NCI-H1694 (cell line): ENCODE measurements at regions not wholly inside any gene's neighbourhood (a gene's known extent, or its start where the extent isn't known, plus 50 kb on each side); places are given as distances from the start of the nearest gene placed in this dataset.

ENCODE experiments used
- DNase-seq: peaks from one replicate; lab custom pipeline; 2025; lab: John Stamatoyannopoulos, UW

DNA sequence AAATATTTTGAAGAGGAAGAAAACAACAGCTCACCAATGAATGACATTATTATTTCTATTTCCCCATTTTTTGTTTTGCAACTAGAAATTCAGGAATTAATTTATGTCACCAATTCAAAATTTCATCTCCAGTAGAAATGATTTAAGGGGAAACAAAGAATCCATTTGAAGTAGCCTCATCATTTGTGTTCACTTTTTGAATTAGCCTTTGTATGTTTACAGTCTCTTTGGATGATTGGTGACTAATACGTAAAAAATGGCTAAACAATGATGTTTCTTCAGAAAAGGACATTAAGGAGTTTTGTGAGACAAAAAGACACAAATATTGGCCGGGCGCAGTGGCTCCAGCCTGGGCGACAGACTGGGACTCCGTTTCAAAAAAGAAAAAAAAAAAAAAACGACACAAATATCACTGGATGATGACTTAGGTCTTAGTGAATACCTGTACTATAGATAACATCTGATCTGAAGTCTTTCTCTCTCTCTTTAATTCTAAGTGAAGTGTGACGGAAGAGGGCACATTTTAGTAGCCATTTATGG lies 313.2 kb downstream of the PIK3C3 start:
- DNase-seq = no peak

DNA sequence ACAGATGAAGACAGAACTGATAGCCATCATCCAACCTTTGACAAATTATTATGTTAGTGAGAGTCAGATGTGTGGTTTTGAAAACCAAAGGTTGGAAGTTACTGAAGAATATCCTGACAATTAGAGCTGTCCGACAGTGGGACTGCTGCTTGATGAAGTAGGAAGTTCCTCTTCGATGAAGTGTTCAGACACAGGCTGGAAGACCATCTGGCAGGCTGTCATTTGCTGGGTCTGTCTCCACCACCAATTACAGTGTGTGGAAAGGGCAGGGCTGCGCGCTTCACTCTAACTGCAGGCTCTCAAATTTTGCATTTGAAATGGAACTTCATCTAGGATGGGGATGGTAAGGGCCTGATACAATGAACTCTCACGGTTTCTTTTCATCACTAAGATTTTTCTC lies 313.8 kb downstream of the PIK3C3 start:
- peak; percentile 35 for DNase-seq

DNA sequence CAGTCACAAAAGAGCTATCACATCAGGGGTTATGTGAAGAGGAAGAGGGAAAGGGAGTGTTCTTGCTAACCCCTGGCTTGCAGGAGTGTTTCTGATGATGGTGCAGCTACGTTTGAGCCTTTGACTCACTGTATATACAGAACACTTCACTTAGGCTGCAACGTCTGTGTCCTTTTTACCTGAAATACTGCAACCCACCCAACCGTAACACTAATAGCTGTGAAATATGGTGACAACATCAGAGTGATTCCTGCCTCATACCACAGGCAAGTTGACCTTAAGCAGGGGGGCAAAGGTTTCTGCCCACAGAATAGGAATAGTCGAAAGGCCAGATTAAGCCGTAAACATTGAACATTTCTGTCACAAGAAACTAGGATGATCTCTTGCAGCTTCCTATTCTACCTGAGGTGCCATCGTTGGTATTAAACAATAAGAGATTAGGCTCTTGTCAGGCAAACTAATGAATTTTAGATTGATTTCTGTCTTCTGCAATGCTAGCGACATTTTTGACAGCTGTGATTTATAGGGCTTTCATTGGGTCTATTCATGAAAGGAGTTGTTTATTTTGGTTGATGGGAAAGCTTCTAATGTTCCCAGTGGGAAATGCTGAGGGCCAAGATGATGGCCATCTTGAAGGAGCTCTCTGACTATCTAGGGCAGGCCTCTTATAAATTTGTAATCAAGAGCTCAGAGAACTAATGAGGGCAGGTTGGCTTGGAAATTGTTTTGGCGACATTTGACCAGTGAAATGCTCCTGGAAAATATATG lies 316.8 kb downstream of the PIK3C3 start:
- DNase-seq = no peak

DNA sequence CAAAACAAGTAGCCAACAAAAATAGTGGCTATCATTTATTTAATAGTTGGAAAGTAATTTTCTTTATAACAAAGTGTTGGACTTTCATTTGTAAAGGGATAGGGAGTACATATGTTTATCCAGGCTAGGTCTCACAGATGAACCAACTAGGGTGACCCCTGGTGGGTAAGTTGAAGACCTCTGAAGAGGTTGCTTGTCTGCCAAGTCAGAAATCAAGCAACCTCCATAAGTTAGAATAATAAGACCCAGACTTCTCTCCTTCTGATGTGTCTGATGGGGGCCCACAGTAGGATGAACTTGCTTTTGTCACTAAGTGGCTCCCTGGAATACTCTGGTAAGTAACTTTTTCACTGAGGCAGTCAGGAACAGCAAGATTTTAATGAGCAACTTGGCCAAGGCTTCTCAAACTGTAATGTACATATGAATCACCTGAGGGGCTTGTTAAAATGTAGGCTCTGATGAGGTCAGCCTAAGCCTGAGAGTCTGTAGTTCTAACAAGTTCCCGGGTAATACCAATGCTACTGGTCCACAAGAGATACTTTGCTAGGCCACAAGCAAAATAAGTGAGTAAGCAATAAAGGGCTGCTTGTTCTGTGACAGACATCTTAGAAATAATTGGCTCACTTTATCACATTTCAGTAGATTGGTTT lies 319.6 kb downstream of the PIK3C3 start:
- no peak for DNase-seq

- no peak for DNase-seq
These were observed 320.1 kb downstream of the PIK3C3 start for GRCh38 chr18:42275138-42275535.

- DNase-seq = no peak
These were observed 321.1 kb downstream of the PIK3C3 start for GRCh38 chr18:42275949-42276730.

DNA sequence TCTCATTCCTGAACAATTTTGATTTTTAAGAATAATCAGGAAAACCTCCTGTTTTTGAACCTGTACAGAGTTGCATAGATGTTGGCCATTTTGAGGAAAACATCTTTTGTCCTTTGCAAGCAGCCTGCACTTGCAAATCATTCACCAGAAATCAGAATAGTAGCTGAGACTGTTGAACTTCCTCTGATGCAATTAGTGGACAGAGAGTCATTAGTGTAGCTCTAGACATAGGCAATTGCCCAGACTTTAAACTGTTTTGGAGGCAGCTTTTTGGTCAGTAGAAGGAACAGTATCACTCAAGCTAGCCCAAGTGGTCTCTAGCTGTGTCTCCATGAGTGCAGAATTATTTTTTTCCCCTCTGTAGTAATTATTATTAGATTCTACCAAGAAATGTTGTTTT lies 326.1 kb downstream of the PIK3C3 start:
- DNase-seq = no peak

DNA sequence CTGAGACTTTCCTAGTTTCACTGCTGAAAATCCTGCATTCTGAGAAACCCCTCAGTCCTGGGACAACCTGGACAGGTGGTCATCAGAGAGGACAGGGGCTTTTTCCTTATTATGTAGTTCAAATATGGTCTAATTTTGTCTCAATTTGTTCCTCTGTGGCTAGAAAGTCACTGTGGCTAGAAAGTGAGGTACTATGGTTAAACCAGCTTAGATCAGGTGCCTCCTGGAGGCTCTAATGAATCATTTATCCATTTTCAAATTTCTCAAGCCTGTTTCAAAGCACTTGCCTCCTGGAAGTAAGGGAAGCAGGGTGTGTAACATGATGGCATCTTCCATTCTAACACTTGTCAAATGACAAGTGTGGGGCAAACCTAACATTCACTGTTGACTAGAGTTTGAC lies 326.8 kb downstream of the PIK3C3 start:
- no peak for DNase-seq

DNA sequence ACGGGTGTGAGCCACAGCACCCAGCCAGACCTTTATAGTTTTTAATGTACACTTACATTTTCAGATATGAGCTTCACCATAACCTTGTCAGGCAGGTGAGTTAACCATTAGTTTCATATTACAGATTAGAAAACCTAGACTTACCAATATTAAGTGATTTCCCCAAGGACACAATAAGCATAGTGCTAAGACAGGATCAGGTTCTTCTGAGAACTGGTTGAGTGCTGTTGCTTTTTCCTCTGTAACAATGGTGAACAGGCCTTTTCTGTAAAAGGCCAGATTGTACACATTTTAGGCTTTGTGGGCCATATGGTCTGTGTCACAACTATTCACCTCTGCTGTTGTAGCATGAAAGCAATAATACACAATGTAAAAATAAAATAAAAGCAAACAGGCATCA lies 332.0 kb downstream of the PIK3C3 start:
- DNase-seq = peak; percentile 41

GRCh38 chr18:42288129-42288528 lies 333.1 kb downstream of the PIK3C3 start:
- DNase-seq = no peak

DNA sequence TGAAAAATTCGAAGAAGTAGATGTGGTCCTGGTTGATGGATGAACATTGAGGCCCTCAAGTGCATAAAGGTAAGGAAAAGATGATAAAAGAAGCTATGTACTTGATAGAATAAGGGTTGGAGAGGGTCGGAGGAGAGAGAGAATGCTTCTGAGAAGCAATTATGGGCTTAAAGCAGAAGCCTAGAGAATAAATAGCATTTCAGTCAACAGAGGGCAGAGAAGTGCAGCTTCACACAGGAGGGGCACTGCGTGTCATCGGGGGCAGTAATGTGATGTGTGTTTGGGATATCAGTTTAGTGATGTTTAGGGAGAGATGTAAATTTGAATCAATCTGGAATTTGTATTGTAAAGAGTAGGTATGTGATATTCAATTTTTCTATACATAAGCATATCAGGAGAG lies 334.5 kb downstream of the PIK3C3 start:
- no peak for DNase-seq

GRCh38 chr18:42290318-42291307 lies 335.6 kb downstream of the PIK3C3 start:
- no peak for DNase-seq

DNA sequence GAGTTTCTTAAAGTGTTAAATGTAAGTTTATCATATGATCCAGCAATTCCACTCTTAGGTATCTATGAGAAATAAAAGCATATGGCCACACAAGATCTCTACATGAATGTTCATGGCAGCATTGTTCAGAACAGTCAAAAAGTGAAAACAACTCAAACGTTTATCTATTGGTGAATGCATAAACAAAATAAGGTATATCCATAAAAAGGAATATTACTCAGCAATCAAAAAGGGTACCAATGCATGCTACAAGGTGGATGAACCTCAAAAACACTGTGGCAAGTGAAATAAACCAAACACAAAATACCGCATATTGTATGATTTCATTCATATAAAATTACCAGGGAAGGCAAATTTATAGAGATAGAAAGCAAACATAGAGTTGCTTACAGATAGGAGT lies 337.6 kb downstream of the PIK3C3 start:
- no peak for DNase-seq

DNA sequence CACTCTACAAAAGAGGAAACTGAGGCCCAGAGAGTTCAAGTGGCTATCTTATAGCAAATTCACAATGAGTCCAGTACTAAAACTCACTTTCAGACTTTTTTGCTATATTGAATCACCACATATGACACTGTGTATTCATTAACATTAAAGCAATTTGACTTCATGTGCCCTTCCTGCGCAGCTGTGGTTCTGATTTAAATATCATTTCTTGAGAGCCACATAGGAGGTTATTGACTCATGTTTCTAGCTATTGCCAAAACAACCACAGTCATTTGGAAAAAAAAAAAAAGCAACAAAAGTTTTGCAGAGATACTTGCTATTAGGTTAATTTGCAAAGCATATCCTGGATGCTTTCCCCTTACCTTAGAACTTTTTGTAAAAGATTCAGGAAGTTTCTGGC lies 341.2 kb downstream of the PIK3C3 start:
- no peak for DNase-seq

DNA sequence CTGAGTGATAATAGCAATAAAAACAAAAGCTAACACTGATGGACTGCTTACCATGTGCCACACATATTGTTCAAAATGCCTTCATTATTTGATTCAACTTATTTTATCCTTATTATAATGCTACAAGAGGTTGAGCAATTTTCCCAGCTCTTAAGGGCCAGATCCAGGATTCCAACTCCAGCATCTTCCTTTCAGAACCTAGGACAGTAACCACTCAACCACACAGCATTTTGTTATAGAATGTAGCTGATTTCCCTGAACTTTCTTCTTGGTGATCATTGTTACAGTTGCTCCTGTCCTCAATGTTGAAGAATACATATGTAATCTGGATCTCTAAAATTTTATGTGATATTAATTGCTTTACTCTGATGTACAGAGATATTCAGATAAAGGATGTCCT lies 341.7 kb downstream of the PIK3C3 start:
- DNase-seq = no peak

DNA sequence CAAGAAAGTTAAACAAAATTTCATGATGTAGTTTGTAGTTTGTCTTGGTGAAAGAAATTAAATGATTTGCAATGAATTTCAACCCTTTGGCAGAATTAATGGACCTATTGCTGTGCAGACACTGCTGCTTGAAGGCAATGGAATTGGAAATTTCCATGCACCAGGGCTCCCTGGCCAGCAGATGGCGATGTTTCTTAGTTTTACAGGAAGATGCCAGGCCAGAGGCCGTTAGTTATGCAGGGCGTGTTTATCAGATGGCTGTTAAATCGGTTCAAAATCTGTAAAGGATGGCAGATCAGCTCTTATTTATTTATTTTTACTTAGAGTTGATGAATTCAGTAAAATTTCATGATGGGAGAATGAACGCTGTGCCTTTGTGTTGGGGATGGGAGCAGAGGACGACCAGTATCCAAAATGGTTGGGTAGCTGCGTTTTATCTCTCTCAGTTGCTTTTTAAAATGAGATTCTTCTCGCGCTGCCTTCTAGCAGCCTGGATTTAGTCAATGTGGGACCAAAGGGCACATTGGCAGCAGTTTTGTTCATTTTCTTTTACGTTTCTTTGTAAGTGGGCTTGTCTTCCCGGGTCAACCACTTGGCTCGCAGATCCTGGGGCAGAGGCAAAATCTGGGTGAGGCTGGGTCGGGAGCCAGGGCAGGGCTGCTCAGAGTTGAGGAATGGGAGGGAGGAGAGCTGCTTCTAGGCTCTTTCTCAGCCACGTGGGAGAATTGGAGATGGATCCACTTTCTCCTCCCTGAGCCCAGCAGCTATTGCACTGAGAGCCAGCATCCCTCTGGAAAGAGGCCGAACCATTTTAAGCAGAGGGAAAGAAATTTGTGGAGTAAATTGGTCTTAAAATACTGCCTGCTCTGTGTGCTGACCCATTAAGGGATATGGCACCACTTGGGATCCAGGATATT lies 344.0 kb downstream of the PIK3C3 start:
- peak; percentile 53 for DNase-seq

DNA sequence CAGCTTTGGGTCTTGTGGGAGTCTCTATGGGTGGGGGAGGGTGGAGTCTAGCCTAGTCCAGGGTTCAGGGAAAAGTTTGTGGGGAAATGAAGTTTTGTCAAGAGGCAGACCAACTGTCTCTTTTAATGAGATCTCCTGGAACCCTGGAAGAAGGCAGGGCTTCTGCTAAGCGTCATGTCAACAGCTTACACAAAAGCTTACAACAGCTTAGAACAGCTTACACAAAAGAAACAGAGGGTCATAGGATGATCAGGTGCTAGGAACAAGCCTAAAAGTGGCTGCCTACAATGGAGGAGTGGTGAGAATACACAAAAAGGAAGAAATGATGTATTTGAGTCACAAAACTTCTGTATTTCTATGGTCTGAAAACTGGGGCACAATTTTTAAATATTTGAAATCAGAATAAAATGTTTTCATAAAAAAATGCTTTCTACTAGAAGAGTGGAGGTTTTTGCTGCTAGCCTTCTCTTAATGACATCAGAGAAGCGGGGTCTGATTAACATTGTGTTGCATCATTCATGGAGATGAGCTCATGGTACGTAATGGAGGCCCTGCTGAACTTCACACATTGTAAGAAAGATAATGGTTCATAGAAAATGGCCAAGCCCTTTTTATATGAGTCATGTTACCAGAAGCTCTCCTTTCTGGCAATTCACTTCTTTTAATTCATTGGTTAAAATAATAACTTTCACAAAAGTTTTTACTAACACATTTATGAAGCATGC lies 351.0 kb downstream of the PIK3C3 start:
- no peak for DNase-seq

GRCh38 chr18:42306594-42306980 lies 351.6 kb downstream of the PIK3C3 start:
- no peak for DNase-seq

GRCh38 chr18:42310956-42311355 lies 355.9 kb downstream of the PIK3C3 start:
- no peak for DNase-seq

DNA sequence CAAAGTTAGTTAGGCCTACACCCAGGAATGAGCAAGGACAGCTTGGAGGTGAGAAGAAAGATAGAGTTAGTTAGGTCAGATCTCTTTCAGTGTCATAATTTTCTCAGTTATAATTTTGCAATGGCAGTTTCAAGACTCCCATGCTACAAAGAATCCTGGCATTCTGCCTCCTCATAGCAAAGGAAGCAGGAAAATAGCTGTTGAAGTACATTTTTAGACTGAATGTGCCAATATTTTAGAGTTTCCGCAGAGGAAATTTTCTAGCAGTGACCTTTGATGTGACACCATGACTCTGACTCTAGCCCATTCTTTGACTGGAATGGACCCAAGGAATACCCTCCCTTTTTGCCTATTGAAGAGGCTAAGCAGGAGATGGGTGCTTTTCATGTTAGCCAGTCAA lies 371.7 kb downstream of the PIK3C3 start:
- DNase-seq = no peak
